Stimulated activated naive CD8-positive, alpha-beta T cell treated with anti-CD3 and anti-CD28 coated beads, Interleukin-15, Interleukin-2, amounts not matched to agents 100 U/mL and 50 U/mL, for 24 hours (primary cell): ENCODE measurements at regions not wholly inside any gene's neighbourhood (a gene's known extent, or its start where the extent isn't known, plus 50 kb on each side); places are given as distances from the start of the nearest gene placed in this dataset.

Experiments
- ATAC-seq: fragments of 150-1000 bp; cut with Tn5 transposase; one replicate; pipeline ENCODE4 v1.10.0; 2021
- DNase-seq: peaks from one replicate; pipeline ENCODE4 v3.0.0; 2021

GRCh38 chr18:34075963-34076860 is 148.5 kb downstream of the NOL4 start:
- DNase-seq (no peak), ATAC-seq (no peak)

GRCh38 chr18:34061226-34061625 is 163.5 kb downstream of the NOL4 start:
- DNase-seq: no peak
- no peak for ATAC-seq

GRCh38 chr18:34055227-34055626 is 169.5 kb downstream of the NOL4 start:
- ATAC-seq: no peak
- DNase-seq: no peak

- ATAC-seq (no peak), DNase-seq (no peak)
These were observed 174.1 kb downstream of the NOL4 start for GRCh38 chr18:34050661-34051060.

GRCh38 chr18:34049511-34049910 is 175.2 kb downstream of the NOL4 start:
- ATAC-seq: no peak
- DNase-seq: no peak

- DNase-seq: no peak
- ATAC-seq: no peak
These were observed 176.3 kb downstream of the NOL4 start for GRCh38 chr18:34048423-34048822.

- DNase-seq: no peak
- no peak for ATAC-seq
These were observed 182.1 kb downstream of the NOL4 start for GRCh38 chr18:34042423-34043146.

GRCh38 chr18:34039611-34040010 is 185.1 kb downstream of the NOL4 start:
- DNase-seq (no peak), ATAC-seq (no peak)

- ATAC-seq (no peak), DNase-seq (no peak)
These were observed 185.5 kb downstream of the NOL4 start for GRCh38 chr18:34039201-34039600.

- ATAC-seq: no peak
- DNase-seq: no peak
These were observed 186.6 kb downstream of the NOL4 start for GRCh38 chr18:34038086-34038485.

GRCh38 chr18:34033968-34034367 is 190.7 kb downstream of the NOL4 start:
- DNase-seq (no peak), ATAC-seq (no peak)

GRCh38 chr18:34031810-34032209 is 192.9 kb downstream of the NOL4 start:
- ATAC-seq (no peak), DNase-seq (no peak)

- DNase-seq (no peak), ATAC-seq (no peak)
These were observed 196.4 kb downstream of the NOL4 start for GRCh38 chr18:34028324-34028723.

GRCh38 chr18:34025191-34025801 is 199.4 kb downstream of the NOL4 start:
- no peak for DNase-seq
- ATAC-seq: no peak

GRCh38 chr18:34023471-34023870 is 201.2 kb downstream of the NOL4 start:
- DNase-seq: no peak

GRCh38 chr18:34018336-34018735 is 206.4 kb downstream of the NOL4 start:
- no peak for DNase-seq
- no peak for ATAC-seq

More at GRCh38 chr18:34023471-34023870, 201.2 kb downstream of the NOL4 start:
- no peak for ATAC-seq

GRCh38 chr18:34003687-34004086 is 221.0 kb downstream of the NOL4 start:
- DNase-seq (no peak), ATAC-seq (no peak)

- no peak for ATAC-seq
These were observed 222.6 kb downstream of the NOL4 start for GRCh38 chr18:34002130-34002529.

GRCh38 chr18:34001376-34001775 is 223.3 kb downstream of the NOL4 start:
- DNase-seq (no peak), ATAC-seq (no peak)

More at GRCh38 chr18:34002130-34002529, 222.6 kb downstream of the NOL4 start:
- DNase-seq: no peak

GRCh38 chr18:33987206-33987605 is 237.5 kb downstream of the NOL4 start:
- ATAC-seq (no peak), DNase-seq (no peak)

GRCh38 chr18:33983126-33983525 is 241.6 kb downstream of the NOL4 start:
- ATAC-seq (no peak), DNase-seq (no peak)

- ATAC-seq: no peak
- no peak for DNase-seq
These were observed 264.3 kb downstream of the NOL4 start for GRCh38 chr18:33960417-33960816.

GRCh38 chr18:33959609-33960008 is 265.1 kb downstream of the NOL4 start:
- no peak for ATAC-seq
- no peak for DNase-seq
